ENCODE measurements at regions not wholly inside any gene's neighbourhood (a gene's known extent, or its start where the extent isn't known, plus 50 kb on each side); places are given as distances from the start of the nearest gene placed in this dataset.

DNA sequence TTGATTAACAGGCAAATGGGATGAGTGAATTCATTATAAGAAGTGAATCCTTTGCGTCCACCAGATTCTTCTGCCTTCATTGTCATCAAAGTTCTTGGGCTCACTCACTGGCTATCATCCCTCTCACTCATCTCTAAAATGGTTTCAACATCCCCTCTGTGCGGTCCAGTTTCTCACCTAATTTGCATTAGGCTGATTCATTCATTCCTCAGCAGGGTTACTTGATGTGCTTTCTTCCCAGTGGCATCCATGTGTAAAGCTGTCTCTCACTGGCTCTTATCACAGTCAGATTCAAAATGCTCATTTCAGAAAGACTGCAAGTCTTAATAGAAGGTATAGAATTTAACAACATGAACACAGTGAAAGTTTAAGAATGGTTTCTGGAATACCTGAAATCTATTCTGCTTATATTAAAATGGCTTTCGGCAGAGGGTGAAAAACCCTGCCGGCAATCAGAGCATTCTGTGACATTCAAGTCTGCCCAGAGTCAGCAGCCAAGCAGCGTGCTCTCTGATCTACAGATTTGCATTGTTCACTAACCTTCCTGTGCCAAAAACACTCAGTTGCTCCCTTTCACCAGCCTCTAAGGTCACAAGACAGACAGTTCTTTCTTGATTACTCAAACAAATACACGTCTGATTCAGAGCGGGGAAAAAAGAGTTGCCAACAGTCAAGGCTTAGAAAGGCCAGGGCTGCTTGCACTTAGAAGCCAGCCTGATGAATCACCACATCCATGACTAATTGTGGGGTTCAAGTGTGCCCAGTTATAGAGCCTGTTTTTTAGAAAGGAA, 106.7 kb downstream of the TES start (continued):
- TF ChIP-seq, protein P1, sequence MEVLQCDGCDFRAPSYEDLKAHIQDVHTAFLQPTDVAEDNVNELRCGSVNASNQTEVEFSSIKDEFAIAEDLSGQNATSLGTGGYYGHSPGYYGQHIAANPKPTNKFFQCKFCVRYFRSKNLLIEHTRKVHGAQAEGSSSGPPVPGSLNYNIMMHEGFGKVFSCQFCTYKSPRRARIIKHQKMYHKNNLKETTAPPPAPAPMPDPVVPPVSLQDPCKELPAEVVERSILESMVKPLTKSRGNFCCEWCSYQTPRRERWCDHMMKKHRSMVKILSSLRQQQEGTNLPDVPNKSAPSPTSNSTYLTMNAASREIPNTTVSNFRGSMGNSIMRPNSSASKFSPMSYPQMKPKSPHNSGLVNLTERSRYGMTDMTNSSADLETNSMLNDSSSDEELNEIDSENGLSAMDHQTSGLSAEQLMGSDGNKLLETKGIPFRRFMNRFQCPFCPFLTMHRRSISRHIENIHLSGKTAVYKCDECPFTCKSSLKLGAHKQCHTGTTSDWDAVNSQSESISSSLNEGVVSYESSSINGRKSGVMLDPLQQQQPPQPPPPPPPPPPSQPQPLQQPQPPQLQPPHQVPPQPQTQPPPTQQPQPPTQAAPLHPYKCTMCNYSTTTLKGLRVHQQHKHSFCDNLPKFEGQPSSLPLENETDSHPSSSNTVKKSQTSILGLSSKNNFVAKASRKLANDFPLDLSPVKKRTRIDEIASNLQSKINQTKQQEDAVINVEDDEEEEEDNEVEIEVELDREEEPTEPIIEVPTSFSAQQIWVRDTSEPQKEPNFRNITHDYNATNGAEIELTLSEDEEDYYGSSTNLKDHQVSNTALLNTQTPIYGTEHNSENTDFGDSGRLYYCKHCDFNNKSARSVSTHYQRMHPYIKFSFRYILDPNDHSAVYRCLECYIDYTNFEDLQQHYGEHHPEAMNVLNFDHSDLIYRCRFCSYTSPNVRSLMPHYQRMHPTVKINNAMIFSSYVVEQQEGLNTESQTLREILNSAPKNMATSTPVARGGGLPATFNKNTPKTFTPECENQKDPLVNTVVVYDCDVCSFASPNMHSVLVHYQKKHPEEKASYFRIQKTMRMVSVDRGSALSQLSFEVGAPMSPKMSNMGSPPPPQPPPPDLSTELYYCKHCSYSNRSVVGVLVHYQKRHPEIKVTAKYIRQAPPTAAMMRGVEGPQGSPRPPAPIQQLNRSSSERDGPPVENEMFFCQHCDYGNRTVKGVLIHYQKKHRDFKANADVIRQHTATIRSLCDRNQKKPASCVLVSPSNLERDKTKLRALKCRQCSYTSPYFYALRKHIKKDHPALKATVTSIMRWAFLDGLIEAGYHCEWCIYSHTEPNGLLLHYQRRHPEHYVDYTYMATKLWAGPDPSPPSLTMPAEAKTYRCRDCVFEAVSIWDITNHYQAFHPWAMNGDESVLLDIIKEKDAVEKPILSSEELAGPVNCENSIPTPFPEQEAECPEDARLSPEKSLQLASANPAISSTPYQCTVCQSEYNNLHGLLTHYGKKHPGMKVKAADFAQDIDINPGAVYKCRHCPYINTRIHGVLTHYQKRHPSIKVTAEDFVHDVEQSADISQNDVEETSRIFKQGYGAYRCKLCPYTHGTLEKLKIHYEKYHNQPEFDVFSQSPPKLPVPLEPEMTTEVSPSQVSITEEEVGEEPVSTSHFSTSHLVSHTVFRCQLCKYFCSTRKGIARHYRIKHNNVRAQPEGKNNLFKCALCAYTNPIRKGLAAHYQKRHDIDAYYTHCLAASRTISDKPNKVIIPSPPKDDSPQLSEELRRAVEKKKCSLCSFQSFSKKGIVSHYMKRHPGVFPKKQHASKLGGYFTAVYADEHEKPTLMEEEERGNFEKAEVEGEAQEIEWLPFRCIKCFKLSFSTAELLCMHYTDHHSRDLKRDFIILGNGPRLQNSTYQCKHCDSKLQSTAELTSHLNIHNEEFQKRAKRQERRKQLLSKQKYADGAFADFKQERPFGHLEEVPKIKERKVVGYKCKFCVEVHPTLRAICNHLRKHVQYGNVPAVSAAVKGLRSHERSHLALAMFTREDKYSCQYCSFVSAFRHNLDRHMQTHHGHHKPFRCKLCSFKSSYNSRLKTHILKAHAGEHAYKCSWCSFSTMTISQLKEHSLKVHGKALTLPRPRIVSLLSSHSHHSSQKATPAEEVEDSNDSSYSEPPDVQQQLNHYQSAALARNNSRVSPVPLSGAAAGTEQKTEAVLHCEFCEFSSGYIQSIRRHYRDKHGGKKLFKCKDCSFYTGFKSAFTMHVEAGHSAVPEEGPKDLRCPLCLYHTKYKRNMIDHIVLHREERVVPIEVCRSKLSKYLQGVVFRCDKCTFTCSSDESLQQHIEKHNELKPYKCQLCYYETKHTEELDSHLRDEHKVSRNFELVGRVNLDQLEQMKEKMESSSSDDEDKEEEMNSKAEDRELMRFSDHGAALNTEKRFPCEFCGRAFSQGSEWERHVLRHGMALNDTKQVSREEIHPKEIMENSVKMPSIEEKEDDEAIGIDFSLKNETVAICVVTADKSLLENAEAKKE (CRISPR knock-in tag; IDR thresholded peaks at IDR 0.05), result no peak
- TF ChIP-seq JUNB (IDR thresholded peaks at IDR 0.05; ENCODE audit: unreplicated experiment) (no peak), EZH2 (IDR thresholded peaks at IDR 0.05; ENCODE audit: low read depth, unreplicated experiment) (no peak), POLR2AphosphoS5 (IDR thresholded peaks at IDR 0.05; ENCODE audit: low read depth) (no peak), NANOG (IDR thresholded peaks at IDR 0.05; ENCODE audit: borderline replicate concordance) (no peak), CREB1 (CRISPR knock-in tag; IDR thresholded peaks at IDR 0.05; ENCODE audit: low read depth) (no peak), ZNF114 (CRISPR knock-in tag; IDR thresholded peaks at IDR 0.05) (no peak), STAT1 (IDR thresholded peaks at IDR 0.05; ENCODE audit: unreplicated experiment) (no peak), ZNF331 (CRISPR knock-in tag; IDR thresholded peaks at IDR 0.05; ENCODE audit: low read depth) (no peak)
- TF ChIP-seq, protein P2, sequence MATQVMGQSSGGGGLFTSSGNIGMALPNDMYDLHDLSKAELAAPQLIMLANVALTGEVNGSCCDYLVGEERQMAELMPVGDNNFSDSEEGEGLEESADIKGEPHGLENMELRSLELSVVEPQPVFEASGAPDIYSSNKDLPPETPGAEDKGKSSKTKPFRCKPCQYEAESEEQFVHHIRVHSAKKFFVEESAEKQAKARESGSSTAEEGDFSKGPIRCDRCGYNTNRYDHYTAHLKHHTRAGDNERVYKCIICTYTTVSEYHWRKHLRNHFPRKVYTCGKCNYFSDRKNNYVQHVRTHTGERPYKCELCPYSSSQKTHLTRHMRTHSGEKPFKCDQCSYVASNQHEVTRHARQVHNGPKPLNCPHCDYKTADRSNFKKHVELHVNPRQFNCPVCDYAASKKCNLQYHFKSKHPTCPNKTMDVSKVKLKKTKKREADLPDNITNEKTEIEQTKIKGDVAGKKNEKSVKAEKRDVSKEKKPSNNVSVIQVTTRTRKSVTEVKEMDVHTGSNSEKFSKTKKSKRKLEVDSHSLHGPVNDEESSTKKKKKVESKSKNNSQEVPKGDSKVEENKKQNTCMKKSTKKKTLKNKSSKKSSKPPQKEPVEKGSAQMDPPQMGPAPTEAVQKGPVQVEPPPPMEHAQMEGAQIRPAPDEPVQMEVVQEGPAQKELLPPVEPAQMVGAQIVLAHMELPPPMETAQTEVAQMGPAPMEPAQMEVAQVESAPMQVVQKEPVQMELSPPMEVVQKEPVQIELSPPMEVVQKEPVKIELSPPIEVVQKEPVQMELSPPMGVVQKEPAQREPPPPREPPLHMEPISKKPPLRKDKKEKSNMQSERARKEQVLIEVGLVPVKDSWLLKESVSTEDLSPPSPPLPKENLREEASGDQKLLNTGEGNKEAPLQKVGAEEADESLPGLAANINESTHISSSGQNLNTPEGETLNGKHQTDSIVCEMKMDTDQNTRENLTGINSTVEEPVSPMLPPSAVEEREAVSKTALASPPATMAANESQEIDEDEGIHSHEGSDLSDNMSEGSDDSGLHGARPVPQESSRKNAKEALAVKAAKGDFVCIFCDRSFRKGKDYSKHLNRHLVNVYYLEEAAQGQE (IDR thresholded peaks at IDR 0.05; ENCODE audit: unreplicated experiment), result no peak
- TF ChIP-seq, protein P3, sequence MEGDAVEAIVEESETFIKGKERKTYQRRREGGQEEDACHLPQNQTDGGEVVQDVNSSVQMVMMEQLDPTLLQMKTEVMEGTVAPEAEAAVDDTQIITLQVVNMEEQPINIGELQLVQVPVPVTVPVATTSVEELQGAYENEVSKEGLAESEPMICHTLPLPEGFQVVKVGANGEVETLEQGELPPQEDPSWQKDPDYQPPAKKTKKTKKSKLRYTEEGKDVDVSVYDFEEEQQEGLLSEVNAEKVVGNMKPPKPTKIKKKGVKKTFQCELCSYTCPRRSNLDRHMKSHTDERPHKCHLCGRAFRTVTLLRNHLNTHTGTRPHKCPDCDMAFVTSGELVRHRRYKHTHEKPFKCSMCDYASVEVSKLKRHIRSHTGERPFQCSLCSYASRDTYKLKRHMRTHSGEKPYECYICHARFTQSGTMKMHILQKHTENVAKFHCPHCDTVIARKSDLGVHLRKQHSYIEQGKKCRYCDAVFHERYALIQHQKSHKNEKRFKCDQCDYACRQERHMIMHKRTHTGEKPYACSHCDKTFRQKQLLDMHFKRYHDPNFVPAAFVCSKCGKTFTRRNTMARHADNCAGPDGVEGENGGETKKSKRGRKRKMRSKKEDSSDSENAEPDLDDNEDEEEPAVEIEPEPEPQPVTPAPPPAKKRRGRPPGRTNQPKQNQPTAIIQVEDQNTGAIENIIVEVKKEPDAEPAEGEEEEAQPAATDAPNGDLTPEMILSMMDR (conservative IDR thresholded peaks at IDR 0.05; ENCODE audit: low read depth in 2 of 2), result no peak
- TF ChIP-seq, protein P4, sequence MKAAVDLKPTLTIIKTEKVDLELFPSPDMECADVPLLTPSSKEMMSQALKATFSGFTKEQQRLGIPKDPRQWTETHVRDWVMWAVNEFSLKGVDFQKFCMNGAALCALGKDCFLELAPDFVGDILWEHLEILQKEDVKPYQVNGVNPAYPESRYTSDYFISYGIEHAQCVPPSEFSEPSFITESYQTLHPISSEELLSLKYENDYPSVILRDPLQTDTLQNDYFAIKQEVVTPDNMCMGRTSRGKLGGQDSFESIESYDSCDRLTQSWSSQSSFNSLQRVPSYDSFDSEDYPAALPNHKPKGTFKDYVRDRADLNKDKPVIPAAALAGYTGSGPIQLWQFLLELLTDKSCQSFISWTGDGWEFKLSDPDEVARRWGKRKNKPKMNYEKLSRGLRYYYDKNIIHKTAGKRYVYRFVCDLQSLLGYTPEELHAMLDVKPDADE (IDR thresholded peaks at IDR 0.05), result no peak

Measured in GM23338 (cell line).